Uterus (tissue), 2 donors: ENCODE measurements at regions not wholly inside any gene's neighbourhood (a gene's known extent, or its start where the extent isn't known, plus 50 kb on each side); places are given as distances from the start of the nearest gene placed in this dataset.

Experiments
- CTCF ChIP-seq, 4 experiments: fragments of 200-600 bp in 2 of 4; fragments of 450-650 bp in 2 of 4; sonication (generic) in 2 of 4; IDR thresholded peaks; one replicate each; pipeline ENCODE4 v1.5.1; 2016 to 2019; ENCODE audit warnings: antibody characterized with exemption in 4 of 4, mild to moderate bottlenecking in 2 of 4, moderate library complexity in 1 of 4
- POLR2A ChIP-seq, 2 donors: fragments of 450-650 bp; IDR thresholded peaks; one replicate each; pipeline ENCODE4 v1.6.1; 2016; ENCODE audit warnings: antibody characterized with exemption in 2 of 2, mild to moderate bottlenecking in 1 of 2, moderate library complexity in 1 of 2

- TF ChIP-seq POLR2A (IDR thresholded peaks at IDR 0.05) (no peak), CTCF (IDR thresholded peaks at IDR 0.05) (no peak)
These were observed 84.4 kb downstream of the NR2F2 start for GRCh38 chr15:96414875-96415274.
